HG02938 (cell line): ENCODE measurements at regions not wholly inside any gene's neighbourhood (a gene's known extent, or its start where the extent isn't known, plus 50 kb on each side); places are given as distances from the start of the nearest gene placed in this dataset.

Experiments used
- ATAC-seq: cut with Tn5 transposase; IDR thresholded peaks from one replicate; pipeline ENCODE4 v1.9.1; 2021; ENCODE audit warnings: mild to moderate bottlenecking, moderate library complexity; ENCODE audit not compliant: unreplicated experiment

DNA sequence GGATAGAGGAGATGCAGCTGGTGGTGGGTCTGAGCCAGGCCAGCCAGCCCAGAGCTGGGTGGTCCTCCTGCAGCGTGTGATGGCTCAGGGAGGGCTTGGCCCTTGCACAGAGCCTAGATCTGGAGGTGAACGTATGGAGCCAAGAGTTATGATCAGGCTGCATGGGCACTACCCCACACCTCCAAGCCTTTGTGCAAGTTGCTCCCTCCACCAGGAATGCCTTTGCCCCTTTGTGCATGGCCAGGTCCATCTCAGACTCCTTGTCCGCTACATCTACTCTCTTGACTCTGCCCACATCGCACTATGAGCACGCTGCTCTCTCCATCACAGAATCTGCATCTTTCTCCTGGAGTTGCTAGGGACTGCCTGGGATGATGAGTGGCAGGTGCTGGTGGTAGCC lies 895.7 kb downstream of the TBC1D22A start:
- no peak for ATAC-seq

DNA sequence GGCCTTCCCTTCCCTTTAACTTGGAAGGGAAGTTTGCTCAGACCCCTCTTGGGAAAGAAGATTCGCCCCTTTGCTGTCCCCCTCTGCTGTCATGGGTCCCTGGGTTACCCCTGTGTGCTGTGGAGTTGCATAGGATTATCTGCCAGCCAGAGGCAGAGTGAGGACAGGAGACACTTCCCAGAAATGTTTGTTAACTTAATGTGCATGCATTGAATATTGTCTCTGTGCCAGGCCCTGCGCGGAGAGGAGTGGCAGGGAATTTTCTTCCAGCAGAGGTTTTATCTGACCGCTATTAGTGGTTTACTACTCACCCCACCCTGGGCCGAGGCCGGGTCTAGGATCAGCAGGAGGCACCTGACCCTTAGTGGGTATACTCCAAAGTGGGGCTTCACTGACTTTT lies 894.8 kb downstream of the TBC1D22A start:
- no peak for ATAC-seq

DNA sequence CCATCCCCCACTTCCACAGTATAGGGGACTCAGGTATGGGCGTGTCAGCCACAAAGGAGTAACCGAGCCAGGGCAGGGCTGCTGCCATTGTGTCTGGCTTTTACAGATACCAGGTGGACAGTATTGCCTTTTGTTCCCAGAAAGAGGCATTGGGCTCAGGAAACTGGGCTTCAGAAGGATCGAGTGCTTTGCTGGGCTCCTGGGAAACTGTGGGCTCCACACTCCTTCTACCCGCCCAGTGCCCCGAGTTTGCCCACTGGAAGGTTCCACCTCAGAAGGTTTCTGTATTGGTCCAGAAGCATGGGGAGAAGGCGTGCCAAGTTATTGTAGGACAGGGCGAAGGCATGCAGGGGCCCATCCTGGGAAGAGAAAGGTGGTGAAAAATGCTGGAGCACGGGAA lies 894.4 kb downstream of the TBC1D22A start:
- ATAC-seq, result no peak

DNA sequence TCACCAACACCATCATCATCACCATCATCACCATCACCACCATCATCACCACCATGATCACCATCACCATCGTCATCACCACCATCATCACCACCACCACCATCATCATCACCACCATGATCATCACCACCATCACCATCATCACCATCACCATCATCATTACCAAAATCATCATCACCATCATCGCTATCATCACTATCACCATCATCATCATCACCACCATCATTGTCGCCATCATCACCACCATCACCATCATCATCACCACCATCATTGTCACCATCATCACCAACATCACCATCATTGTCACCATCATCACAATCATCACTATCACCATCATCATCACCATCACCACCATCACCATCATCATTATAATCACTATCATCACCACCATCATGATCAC lies 893.5 kb downstream of the TBC1D22A start:
- no peak for ATAC-seq

DNA sequence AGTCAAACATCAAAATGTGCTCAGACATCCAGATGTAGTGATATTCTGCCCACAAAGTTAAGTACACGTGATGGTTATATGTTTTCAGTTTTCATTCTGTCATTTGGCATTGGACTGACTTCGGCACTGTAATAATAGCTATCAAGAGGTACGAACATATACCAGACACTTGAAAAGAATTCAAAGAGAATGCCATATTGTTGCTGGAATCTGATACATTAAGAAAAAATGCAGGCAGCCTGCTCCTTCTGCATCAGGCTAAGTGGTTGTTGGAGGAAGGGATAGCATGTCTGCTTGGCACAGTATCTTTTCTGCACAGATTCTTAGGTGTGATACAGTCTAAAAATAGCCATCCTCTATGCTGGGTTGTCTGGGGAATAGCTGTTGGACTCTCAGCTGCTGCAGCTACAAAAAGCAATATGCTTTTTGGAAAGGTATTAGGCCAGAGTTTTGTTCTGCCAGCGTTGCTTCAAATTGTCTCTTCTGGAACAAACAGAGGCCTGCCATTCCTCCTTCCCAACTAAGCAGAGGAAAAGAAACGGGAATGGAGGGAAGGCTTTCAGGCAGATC lies 892.6 kb downstream of the TBC1D22A start:
- ATAC-seq, result no peak

DNA sequence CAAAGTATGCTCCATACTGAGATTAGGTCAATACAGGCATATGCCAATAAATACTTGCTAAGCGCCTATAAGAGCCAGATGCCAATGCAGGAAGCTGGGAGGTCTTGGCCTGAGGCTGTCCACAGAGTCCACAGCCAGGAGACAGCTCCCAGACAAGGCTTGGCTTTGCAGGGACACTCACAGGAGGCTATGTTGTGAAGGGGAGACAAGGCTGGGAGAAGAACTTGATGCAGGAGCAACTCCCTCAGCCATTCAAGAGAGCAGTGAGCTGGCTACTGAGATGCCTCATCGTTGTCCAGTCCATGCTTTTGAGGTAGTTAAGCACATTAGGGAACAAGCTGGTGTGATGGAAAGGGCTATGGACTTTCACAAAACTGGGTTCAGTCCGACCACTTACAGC lies 891.5 kb downstream of the TBC1D22A start:
- no peak for ATAC-seq

DNA sequence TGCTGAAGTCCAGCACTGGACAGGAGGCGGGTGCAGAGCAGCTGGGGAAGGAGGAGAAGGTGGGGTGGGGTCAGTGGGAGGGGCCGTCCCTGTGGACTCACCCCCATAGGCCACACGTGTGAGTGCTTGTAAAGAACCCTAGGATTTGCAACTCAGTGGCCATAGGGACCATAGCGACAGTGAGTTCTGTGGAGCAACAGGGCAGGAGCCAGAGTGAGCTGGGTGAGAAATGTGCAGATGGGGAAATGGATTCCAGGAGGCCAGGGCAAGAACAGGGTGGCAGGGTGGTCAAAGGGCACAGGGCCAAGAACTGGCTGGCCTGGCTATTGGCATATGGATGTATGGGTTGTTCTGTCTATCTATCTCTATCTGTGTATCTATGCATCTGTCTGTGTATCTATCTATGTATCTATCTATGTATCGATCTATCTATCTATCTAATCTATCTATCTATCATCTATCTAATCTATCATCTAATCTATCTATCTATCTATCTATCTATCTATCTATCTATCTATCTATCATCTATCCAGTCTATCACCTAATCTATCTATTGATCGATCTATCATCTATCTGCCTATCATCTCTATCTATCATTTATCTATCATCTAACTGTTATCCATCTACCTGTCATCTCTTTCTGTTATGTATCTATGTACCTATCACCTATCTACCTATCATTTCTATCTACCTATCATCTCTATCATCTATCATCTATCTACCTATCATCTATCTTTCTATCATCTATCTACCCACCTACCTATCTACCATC lies 889.0 kb downstream of the TBC1D22A start:
- ATAC-seq, result no peak

DNA sequence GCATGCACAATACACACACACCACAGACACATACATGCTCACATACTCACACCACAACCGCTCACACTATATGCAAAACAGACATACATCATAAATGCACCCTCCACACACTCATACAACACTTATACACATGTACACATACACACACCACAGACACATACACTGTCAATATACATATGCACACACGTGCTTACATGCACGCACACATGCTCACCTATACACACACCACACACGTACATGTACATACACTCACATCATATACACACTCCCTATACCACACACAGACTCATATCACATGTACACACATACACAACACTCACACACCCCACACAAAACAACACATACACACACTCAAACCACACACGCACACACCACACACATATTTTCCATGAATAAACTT lies 885.3 kb downstream of the TBC1D22A start:
- ATAC-seq, result no peak

DNA sequence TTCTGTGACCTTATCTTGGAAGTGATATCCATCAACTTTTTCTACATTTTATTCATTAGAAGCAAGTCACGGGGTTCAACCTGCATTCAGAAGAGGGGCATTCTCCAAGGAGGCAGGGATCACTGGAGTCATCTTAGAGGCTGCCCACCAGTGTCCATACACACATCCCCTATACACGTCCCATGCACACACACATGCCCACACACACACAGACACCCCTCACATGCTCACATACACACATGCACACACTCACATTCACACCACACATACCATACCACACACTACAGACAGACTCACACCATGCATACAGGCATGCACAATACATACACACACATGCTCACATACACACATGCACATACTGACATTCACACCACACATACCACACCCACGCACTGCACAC lies 884.7 kb downstream of the TBC1D22A start:
- ATAC-seq, result no peak

DNA sequence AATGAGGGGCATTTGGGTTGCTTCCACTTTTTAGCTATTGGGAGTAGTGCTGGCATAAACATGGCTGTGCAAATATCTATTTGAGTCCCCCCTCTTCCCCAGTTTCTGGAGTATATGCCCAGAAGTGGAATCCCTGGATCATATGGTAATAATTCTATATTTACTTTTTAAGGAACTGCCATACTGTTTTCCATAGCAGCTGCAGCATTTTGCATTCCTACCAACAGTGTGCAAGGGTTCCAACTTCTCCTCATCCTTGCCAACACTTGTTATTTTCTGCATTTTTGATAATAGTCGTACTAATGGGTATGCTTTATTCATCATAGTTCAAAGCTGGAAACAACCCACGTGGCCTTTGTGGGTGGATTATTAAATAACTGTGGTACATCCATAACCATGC lies 883.5 kb downstream of the TBC1D22A start:
- no peak for ATAC-seq

DNA sequence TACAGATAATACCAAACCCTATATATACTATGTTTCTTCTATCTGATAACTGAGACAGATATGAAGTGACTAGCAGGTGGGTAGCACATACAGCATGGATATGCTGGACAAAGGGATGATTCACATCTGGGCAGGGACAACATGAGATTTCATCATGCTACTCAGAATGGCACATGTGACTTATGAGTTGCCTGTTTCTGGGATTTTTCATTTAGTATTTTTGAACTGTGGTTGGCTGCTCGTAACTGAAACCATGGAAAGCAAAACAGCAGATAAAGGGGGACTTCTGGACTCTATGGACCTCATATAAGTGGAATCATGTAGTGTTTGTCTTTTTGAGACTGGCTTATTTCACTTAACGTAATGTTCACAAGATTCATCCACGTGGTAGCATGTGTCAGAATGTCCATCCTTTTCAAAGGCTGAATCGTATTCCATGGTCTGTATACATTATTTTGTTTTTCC lies 883.0 kb downstream of the TBC1D22A start:
- ATAC-seq, result no peak

DNA sequence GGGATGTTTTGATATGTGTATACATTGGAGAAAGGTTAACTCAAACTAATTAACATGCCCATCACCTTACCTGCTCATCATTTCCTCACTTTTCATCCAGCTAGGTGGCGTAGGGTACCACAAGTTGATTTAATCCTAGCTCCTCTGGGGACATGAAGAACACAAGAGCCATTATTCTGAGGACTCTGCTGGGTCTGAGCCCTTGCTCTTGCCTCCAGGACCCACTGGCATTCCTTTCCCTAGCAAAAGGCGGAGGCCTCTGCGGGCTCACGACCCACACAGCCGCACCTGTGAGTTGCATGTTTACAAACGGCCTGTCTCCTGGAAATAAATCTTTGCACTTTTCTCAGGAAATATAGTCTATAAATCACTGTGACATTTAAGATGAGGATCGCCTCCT lies 871.9 kb downstream of the TBC1D22A start:
- ATAC-seq, result no peak

DNA sequence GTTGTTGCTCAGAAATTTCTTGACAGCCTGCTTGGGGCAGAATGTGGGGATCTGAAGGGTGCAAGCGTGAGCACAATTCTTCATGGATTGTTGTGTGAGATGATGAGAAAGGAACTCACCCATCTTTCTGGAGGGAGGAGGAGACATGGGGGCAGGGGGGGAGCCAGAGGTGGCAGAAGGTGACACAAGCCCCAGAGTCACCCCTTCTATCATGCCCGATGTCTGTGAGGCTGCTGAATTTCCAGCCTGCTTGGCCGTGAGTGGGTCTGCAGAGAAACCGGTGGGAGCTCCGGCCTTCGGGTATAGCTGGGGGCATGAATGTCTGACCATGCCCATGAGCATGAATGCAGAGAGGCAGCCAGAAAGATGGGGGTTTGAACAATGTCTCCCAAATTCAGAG lies 870.7 kb downstream of the TBC1D22A start:
- ATAC-seq, result no peak

DNA sequence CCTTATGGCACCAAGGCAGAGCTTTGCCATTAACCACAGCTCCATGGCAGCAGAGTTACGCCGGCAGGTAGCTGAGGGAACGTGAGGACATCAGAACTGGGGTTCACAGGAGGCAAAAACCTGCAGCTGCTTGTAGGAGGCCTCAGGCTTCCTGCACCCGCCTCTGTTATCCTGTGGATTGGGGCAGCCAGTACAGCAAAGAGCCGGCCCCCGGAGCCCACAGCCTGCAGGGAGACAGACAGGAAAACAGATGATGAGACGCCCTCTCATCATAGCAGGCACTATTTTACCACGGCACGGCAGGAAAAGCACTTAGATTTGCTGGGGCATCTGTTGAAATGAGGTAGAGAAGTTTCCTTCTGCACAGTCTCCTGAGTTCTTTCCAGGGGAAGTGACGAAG lies 870.3 kb downstream of the TBC1D22A start:
- no peak for ATAC-seq

DNA sequence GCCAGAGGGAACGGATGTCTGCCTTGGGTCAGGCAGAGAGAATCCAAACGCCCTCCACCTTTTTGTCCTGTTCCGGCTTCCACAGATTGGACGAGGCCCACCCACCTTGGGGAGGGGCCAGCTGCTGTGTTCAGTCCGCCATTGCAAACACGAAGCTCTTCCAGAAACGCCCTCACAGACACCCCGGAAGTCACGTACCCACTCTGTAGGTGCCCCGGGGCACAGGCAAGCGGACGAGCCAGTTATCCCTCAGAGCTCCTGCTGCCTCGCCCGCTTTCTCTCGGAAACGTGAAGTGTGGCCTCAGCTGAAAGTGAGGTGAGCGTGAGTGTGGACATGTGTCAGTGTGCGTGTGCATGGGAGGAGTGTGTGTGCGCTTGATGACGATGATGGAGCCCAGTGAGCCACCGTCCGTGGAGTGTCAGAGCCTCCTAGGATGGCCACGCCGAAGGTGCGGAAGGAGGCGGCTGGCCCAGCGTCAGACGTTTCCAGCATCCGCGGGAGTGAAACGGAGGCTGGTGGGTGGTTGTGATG lies 869.2 kb downstream of the TBC1D22A start:
- ATAC-seq, result no peak

DNA sequence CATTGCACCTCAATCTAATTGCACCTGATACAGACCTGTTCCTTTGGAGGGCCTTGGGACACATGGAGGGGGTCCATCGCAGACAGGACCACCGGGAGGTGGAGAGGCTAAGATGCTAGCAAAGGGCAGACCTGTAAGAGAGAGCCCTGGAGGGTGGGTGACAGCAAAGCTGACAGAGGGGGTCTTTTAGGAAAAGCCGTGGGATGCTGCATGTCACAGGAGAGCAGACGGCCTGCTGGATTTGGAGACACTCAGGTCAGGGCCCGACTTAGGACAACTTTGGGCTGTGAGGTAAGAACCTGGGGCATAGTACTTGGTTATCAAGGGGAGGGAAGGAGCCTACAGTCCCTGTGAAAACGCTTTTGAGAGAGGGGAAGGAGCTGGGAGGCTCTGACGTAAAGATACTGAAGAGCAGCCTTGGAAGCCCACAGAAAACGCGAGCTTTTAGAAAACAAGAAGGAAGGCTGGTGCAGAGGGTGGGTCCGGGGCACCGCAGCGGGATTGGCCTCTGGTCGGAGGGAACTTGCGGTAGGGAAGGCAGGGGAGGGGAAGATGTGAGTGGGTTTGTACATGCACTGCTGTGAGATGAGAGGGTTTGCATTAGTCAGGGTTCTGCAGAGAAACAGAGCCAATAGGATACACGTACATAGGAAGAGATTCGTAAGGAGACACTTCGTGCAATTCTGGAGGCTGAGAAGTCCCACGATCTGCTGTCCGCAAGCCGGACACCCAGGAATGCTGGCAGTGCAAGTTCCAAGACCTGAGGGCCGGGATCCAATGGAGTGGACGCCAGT lies 868.5 kb downstream of the TBC1D22A start:
- ATAC-seq, result no peak

DNA sequence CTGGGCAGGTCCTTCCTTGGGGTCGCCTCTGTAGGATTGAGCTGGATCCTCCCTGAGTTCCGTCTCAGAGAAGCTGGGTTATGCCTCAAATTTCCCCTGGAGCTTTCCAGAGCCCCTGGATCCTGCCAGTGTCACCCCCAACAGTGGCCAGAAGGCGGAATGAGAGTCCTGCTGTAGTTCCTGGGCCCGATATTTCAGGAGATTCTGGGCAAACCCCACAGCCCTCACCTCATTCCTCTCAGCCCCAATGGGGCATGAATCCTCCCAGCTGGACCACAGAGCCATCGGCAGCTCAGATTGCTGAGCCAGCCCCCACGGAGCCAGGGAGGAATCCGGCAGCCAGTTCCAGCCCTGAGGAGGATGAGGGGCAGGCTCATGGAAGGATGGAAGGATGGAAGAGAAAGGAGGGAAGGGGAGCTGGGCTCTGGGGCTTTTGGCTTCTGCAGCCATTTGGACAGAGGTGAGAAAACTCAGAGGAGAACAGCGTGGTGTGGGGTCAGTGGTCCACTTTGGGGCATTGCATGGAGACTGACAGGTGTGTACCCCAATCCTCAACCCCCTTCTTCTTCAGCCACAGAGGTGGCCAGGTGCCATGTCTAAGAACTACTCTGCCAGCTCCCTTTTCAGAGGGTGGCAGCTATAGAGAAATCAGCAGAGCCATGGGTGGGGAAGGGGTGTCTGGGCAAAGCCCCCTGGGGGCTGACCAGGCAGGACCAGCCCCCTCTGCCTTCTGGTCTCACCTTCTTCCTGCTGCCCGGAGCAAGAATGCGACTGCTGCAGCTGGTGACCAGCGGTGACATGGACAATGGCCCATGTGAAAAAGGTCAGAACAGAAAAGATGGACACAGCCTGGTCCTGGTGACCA lies 867.6 kb downstream of the TBC1D22A start:
- ATAC-seq, result no peak

DNA sequence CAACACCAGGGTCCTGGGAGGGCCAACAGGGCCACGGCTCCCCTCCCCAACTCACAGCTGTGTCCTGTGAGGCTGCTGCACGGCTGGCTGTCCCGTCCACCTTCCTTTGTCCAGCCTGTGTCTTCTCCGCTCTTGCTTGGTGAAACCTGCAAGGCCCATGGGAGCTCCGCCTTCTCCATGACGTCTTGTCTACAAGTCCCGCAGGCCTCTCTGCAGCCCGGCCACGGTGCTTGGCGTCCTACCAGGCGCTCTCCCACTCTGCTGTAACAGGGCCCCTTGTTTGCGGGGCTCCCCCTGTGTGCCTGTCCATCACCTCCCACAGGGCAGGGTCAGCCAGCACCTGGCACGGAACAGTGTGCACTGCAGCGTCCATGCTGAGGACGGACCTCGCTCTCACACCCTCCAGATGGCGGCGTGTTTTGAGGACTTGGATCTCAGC lies 866.8 kb downstream of the TBC1D22A start:
- no peak for ATAC-seq

DNA sequence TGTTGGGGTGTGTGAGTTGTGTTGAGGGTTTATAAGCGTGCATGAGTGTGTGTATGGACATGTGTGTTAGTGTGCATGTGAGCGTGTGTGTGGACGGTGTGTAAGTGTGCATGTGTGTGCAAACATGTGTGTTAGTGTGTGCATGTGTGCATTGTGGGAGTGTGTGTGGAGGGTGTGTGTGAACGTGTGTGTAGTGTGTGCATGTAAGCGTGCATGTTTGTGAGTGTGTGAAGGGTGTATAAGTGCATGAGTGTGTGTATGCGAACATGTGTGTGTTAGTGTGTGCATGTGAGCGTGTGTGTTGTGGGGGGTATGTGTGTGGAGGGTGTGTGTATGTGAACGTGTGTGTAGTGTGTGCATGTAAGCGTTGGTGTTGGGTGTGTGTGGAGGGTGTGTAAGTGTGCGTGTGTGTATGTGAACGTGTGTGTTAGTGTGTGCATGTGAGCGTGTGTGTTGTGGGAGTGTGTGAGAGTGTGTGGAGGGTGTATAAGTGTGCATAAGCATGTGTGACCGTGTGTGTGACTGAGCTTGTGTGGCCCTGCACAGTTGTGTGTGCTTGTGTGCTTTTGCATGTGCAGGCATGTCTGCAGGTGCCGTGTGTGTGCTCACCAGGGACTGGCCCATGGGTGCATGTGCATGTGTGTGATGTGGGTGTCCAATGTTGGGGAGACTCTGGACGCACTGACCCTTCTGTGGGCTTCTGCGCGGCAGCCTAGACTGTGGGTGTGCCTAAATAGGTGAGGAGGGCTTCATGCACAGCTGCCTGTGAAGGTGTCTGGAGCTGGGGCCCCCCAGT lies 866.2 kb downstream of the TBC1D22A start:
- ATAC-seq, result no peak
